GM18508 (cell line): ENCODE measurements at regions not wholly inside any gene's neighbourhood (a gene's known extent, or its start where the extent isn't known, plus 50 kb on each side); places are given as distances from the start of the nearest gene placed in this dataset.

Source experiments
- ATAC-seq: cut with Tn5 transposase; IDR thresholded peaks from one replicate; pipeline ENCODE4 v1.9.1; 2021; ENCODE audit warnings: moderate number of reproducible peaks; ENCODE audit not compliant: insufficient read depth, unreplicated experiment

DNA sequence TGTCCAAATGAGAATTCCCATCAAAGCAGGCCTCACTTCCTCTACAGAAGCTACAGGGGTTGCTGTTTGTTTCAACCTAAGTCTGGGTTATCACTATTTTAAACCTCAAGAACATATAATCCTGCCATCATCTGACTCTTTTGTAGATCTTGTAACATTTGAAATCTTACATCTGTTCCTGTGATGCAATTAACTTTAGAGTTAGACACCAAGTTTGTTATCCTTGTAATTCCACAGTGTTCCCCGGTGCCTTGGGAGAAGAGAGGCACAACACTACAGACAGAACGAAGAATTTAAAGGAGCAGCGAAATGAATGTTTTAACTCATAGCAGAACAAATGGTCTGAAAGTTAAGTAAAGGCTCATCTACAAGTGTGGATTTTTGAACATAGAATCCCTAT lies 116.1 kb downstream of the UCHL5 start:
- no peak for ATAC-seq

DNA sequence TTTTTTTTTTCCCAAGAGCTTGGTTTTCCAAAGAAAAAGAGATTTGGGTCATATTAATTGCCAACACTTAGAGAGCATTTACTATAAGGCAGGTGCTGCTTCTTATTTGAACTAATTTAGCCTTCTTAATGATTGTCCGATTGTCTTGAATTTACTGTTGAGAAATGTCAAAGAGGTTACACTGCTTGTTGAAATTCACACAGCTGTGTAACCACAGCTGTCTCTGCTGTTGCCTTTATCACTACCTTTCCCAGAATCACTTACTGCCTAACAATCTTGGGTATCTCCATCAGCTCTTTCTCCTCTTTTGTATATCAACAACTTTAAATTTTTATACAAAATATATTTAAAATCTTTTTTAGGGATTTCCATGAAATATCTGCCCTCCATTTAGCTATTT lies 115.6 kb downstream of the UCHL5 start:
- no peak for ATAC-seq

DNA sequence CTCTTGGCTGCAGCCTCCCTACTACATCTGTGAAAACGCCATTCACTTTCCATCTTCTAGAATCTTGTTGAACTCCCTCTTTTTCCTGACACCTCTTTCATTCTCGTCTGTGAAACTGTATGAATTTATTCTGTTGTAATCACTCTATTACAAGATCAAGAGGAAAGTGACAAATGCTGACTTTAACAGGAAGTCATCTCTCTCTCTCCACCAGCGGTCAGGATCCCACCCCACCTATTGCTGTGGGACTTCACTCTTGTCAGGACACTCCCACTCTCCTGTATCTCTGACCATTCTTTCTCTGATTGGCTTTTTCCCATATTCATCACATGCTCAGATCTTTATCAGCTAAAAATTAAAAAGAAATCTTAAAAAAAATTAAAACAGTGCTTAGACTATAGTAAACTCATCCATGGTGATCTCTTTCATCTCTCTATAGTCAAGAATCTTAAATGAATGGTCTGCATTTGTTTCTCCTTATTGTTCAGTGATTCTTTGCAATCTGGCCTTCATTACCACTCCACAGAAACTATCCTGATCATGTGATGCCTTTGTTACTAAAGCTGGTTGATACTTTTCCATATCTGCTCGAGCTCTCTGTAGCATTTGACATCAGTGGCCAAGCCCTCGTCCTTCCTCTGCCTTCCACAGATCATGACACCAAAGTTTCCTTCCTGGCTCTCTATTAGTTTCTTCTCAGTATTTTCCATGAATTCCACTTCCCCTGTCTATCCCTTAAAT lies 113.6 kb downstream of the UCHL5 start:
- no peak for ATAC-seq

DNA sequence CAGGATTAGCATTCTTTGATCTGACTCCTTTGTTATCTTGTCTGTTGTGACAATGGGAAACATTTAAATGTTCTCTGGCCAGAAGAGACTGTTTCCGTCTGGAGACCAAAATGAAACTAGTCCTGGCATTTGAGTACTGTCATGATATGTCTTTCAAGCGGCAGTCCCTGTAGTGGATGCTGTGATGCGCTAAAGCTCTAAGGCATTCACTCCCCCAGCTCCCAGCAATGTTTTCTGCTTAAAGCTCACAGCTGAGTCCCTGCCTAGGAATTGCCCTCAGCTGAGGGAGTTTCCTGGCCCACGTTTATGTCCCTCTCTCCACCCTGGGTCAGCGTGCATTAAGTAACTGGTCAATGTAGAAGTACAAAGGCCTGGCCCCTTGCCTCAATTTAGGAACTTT lies 109.4 kb downstream of the UCHL5 start:
- no peak for ATAC-seq

DNA sequence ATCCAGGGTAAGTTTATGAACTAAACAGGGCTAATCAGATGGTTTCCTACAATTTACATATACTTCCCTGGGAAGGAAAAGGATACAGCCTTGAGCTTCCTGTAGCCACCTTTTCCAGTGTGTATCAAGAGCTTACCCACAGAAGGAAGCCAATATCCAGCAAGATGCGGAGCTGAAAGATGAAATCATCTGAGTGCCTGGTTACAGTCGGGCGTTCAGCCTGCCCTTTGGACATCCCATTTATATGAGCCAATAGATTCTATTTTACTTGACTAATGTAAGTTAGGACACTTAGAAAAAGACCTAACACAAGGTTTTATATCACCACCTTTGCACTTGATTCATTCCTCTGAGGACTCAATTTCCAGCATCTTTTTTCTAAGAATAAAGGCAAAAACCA lies 108.2 kb downstream of the UCHL5 start:
- ATAC-seq, result no peak

DNA sequence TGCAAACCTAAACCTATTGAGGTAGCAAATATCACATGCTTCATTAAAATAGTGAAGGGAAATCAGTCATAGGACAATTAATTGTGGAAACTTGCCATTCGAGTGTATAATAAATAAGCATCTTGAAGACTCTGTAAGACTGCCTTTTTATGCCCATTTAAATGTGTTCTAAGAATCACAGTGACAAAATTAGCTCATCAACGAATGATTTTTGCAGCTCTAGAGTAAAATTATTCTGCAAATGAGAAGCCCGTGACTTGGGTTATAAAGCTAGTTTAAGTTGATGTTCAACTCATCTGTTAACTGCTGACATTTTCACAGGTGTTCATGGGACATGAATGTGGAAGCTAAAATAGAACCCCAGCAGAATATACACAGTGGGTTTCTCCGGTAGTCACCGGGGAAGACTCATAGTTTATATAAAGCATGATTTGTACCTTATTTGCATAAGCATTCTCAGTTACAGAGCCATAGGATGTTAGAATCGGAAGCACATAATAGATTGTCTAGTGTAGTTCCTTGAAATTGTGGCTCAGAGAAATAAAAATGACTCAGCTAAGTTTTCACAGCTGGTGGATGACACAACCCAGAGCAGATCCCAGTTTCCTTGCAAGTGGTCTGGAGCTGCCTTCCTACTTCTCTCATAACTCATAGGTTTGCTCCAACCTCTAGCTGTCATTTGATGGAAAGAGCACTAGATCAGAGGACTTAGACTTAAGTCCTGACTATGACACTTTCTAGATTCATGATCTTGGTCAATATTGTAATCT lies 107.3 kb downstream of the UCHL5 start:
- ATAC-seq, result peak; percentile 96

DNA sequence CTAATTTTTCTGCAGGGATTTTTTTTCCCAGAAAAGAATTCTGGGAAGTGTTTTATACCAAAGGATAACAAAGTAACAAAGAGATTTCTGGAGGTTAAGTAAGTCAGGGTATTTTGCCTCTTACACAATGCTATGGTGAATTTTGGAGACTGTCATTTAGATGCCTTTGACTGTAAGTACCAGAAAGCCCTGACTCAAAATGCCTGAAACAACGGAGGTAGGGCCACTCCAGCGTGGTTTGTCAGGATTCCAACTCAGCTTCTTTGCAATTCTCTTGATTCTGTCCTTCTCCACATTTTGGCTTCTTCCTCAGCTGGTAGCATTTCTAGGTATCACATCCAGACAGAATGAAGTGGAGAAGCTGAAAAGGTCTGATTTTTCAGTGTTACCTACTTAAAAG lies 106.5 kb downstream of the UCHL5 start:
- no peak for ATAC-seq

DNA sequence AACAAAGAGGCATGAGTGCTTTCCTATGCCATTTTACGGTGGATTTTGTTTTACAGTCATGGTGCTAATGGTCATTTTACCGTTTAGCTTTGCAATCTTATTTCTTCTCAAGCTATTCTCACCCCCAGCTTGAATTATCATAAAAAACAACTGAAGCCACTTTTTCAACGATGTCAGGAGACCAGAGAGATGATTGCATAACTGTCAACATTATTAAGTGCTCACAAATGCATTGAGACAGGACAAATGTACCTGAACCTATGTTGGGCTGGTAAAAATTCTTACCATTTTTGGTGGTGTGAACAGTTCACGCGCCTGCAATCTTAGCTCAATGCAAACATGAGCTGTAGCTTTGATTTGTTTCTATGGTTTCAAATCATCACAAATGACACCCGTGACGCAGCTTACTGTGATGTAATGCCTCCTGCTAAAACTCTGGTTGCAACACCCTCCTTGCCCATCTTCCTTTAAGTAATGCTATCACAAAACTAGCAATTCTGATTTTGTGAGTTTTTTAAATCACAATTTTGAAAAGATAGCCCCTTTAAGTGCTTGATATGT lies 104.4 kb downstream of the UCHL5 start:
- no peak for ATAC-seq

DNA sequence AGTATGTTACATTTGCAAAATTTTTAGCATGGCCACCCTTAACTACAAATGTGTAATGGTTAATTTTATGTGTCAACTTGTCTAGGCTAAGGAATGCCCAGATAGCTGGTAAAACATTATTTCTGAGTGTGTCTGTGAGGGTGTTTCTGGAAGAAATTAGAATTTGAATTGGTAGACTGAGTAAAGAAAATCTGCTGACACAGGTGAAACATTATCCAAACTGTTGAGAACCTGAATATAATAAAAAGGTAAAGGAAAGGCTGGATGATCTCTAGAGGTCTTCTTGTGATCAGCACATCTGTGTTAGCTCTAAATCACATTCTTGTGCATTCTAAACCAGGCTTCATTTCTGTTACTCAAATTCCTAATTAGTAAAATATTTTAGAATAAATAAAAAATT lies 100.8 kb downstream of the UCHL5 start:
- ATAC-seq, result no peak

DNA sequence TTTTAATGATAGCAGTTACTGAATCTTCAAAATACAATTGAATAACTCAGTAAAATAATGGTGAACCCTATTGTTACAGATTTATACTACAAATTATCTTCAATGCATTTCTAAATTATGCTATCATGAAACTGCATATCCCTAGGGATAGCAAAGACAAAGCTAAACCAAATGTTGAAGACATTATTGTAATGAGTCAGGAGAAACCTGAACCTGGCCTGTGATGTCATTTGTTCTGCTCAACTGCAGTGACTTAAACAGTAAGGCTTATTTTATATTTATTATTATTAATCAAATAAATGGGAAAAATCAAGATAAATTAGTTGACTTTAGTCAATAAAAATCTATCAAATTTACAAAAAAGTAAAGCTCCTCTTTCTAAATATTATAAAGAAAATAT lies 100.3 kb downstream of the UCHL5 start:
- no peak for ATAC-seq

DNA sequence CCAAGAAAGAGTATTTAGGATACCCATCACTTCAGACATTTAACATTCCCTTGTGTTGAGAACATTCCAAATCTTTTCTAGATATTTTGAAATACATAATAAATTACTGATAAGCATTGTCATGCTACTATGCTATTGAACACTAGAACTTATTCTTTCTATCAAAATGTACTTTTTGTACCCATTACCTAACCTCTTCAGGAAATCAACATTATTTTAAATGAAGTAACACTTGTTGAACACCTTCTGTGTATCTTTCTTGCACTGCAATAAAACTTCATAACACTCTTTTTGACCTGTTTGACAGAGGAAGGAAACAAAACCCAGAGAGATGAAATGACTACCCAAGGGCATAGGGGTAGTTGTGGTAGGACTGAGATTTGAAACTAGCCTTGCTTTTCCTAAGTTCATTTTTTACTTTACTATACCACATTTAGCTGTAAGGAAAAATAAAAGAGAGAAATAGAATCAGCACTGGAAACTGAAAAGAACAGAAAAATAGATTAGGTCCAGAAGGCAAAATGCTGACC lies 99.4 kb downstream of the UCHL5 start:
- ATAC-seq, result no peak
